GM23338 (cell line): ENCODE measurements at regions not wholly inside any gene's neighbourhood (a gene's known extent, or its start where the extent isn't known, plus 50 kb on each side); places are given as distances from the start of the nearest gene placed in this dataset.

ENCODE experiments used
- ATAC-seq: fragments of 200-7000 bp; cut with Tn5 transposase; 3 replicates; pipeline ENCODE4 v1.9.1; 2020
- DNase-seq: peaks from one replicate; pipeline ENCODE4 v3.0.0-alpha.2; 2015; ENCODE audit warnings: low spot score
- H2AFZ ChIP-seq: fragments of 200-600 bp; sonication (generic); 2 replicates; pipeline ENCODE4 v1.8.0; 2016; ENCODE audit warnings: antibody characterized with exemption, mild to moderate bottlenecking, moderate library complexity
- H3F3A ChIP-seq: fragments of 200-600 bp; sonication (generic); replicated peaks from 2 replicates; pipeline ENCODE4 v1.8.0; 2017; ENCODE audit warnings: antibody characterized with exemption, mixed run types, low read depth
- H3K27ac ChIP-seq: fragments of 200-600 bp; sonication (generic); 2 replicates; pipeline ENCODE4 v1.6.1; 2016; ENCODE audit warnings: low read depth
- H3K27me3 ChIP-seq: fragments of 200-600 bp; sonication (generic); 2 replicates; pipeline ENCODE4 v1.8.0; 2016; ENCODE audit warnings: mild to moderate bottlenecking, mixed run types, moderate library complexity; ENCODE audit not compliant: insufficient read depth
- H3K36me3 ChIP-seq: fragments of 200-600 bp; sonication (generic); 2 replicates; pipeline ENCODE4 v1.8.0; 2016; ENCODE audit warnings: mild to moderate bottlenecking; ENCODE audit not compliant: insufficient read depth
- H3K4me1 ChIP-seq: fragments of 200-600 bp; sonication (generic); 2 replicates; pipeline ENCODE4 v1.8.0; 2016; ENCODE audit warnings: mild to moderate bottlenecking, moderate library complexity; ENCODE audit not compliant: insufficient read depth
- H3K4me2 ChIP-seq: fragments of 200-600 bp; sonication (generic); 2 replicates; pipeline ENCODE4 v1.7.1; 2017; ENCODE audit warnings: mixed run types
- H3K4me3 ChIP-seq: fragments of 200-600 bp; sonication (generic); 2 replicates; pipeline ENCODE4 v1.6.1; 2016; ENCODE audit warnings: mixed run types
- H3K79me2 ChIP-seq: fragments of 200-600 bp; sonication (generic); replicated peaks from 2 replicates; pipeline ENCODE4 v1.8.0; 2017; ENCODE audit warnings: mild to moderate bottlenecking; ENCODE audit not compliant: insufficient read depth
- H3K9me2 ChIP-seq: fragments of 200-600 bp; sonication (generic); 2 replicates; pipeline ENCODE4 v1.8.0; 2017; ENCODE audit not compliant: insufficient read depth
- H4K20me1 ChIP-seq: fragments of 200-600 bp; sonication (generic); replicated peaks from 2 replicates; pipeline ENCODE4 v1.8.0; 2017; ENCODE audit warnings: mild to moderate bottlenecking; ENCODE audit not compliant: insufficient read depth
- H3K27ac Mint-ChIP-seq: 2 replicates; pipeline ENCODE4 v1.8.0; 2020; ENCODE audit warnings: inconsistent platforms, mild to moderate bottlenecking, moderate library complexity, mixed read lengths
- H3K27me3 Mint-ChIP-seq: 3 replicates; pipeline ENCODE4 v1.8.0; 2022; ENCODE audit warnings: low read depth, mild to moderate bottlenecking, moderate library complexity, mixed read lengths, inconsistent platforms; ENCODE audit not compliant: insufficient read depth, poor library complexity
- H3K36me3 Mint-ChIP-seq: 3 replicates; pipeline ENCODE4 v1.8.0; 2021; ENCODE audit warnings: low read depth, mild to moderate bottlenecking, inconsistent platforms, moderate library complexity, mixed read lengths
- H3K4me1 Mint-ChIP-seq: 3 replicates; pipeline ENCODE4 v1.8.0; 2020; ENCODE audit warnings: mild to moderate bottlenecking, inconsistent platforms, mixed read lengths
- H3K4me3 Mint-ChIP-seq: 3 replicates; pipeline ENCODE4 v1.8.0; 2021; ENCODE audit warnings: moderate library complexity, mild to moderate bottlenecking, inconsistent platforms, mixed read lengths
- H3K9me3 Mint-ChIP-seq: 3 replicates; pipeline ENCODE4 v1.8.0; 2020; ENCODE audit warnings: moderate library complexity, mild to moderate bottlenecking, inconsistent platforms, mixed read lengths
- CREB1 ChIP-seq: fragments of 250-450 bp; sonication (Bioruptor Pico); IDR thresholded peaks from 2 replicates; pipeline ENCODE4 v1.5.0; 2020; ENCODE audit warnings: low read depth, mild to moderate bottlenecking, moderate library complexity
- CTCF ChIP-seq, 2 experiments: fragments of 200-600 bp in 1 of 2; sonication (generic) in 1 of 2; conservative IDR thresholded peaks; 2 replicates each; pipeline versions ENCODE4 v1.5.1 to v1.6.1; 2016 to 2017; ENCODE audit warnings: antibody characterized with exemption in 2 of 2, low read depth in 2 of 2, mild to moderate bottlenecking in 2 of 2, moderate library complexity in 1 of 2
- EZH2 ChIP-seq: fragments of 200-600 bp; sonication (generic); IDR thresholded peaks from one replicate; pipeline ENCODE4 v1.8.0; 2017; ENCODE audit warnings: antibody characterized with exemption, mild to moderate bottlenecking, low read depth; ENCODE audit not compliant: unreplicated experiment
- EZH2phosphoT487 ChIP-seq: fragments of 200-600 bp; sonication (generic); IDR thresholded peaks from one replicate; pipeline ENCODE4 v1.8.1; 2018; ENCODE audit warnings: antibody characterized with exemption; ENCODE audit not compliant: unreplicated experiment
- JUNB ChIP-seq: IDR thresholded peaks from one replicate; pipeline ENCODE4 v1.6.1; 2016; ENCODE audit warnings: antibody characterized with exemption; ENCODE audit not compliant: unreplicated experiment
- NANOG ChIP-seq: IDR thresholded peaks from 2 replicates; pipeline ENCODE4 v1.6.1; 2016; ENCODE audit warnings: antibody characterized with exemption, borderline replicate concordance
- POLR2AphosphoS5 ChIP-seq: IDR thresholded peaks from 2 replicates; pipeline ENCODE4 v1.6.1; 2016; ENCODE audit warnings: antibody characterized with exemption, low read depth
- REST ChIP-seq: IDR thresholded peaks from one replicate; pipeline ENCODE4 v1.6.1; 2018; ENCODE audit warnings: antibody characterized with exemption; ENCODE audit not compliant: unreplicated experiment
- STAT1 ChIP-seq: IDR thresholded peaks from one replicate; pipeline ENCODE4 v1.6.1; 2016; ENCODE audit warnings: antibody characterized with exemption; ENCODE audit not compliant: unreplicated experiment
- ZNF114 ChIP-seq: fragments of 250-450 bp; sonication (Bioruptor Pico); IDR thresholded peaks from 2 replicates; pipeline ENCODE4 v1.5.0; 2020; ENCODE audit warnings: mild to moderate bottlenecking, moderate library complexity
- ZNF331 ChIP-seq: fragments of 250-450 bp; sonication (Bioruptor Pico); IDR thresholded peaks from 2 replicates; pipeline ENCODE4 v1.5.0; 2020; ENCODE audit warnings: low read depth, mild to moderate bottlenecking, moderate library complexity
- TF ChIP-seq, protein P1 (sequence below): IDR thresholded peaks from 2 replicates; pipeline ENCODE4 v1.6.1; 2016; ENCODE audit warnings: antibody characterized with exemption
- TF ChIP-seq, protein P2 (sequence below): fragments of 250-450 bp; sonication (Bioruptor Pico); IDR thresholded peaks from 2 replicates; pipeline ENCODE4 v1.5.0; 2020; ENCODE audit warnings: mild to moderate bottlenecking, moderate library complexity

- no peak overlapping the region for H3K4me2 ChIP-seq
- H3K27me3 ChIP-seq: no peaks in the 10 kb centered on the region
- no peak for DNase-seq
- H3K27ac ChIP-seq: no peak overlapping the region
- no peak for ATAC-seq
- Mint-ChIP-seq H3K36me3 (no peaks in the 10 kb centered on the region), H3K4me1 (peaks cover 23% of the 10 kb centered on the region), H3K27ac (no peak overlapping the region), H3K27me3 (peaks cover 24% of the 10 kb centered on the region), H3K9me3 (0 out of 3 replicates have a peak, but pooled peaks cover 5% of the 10 kb centered on the region), H3K4me3 (no peak overlapping the region)
- H4K20me1 ChIP-seq: no peaks in the 10 kb centered on the region
- H3K4me1 ChIP-seq: peaks cover 8% of the 10 kb centered on the region; the same call in 1 of the 2 replicates
- TF ChIP-seq CREB1 (CRISPR knock-in tag) (no peak), EZH2phosphoT487 (no peak), ZNF331 (CRISPR knock-in tag) (no peak), POLR2AphosphoS5 (no peak), STAT1 (no peak), EZH2 (no peak), JUNB (no peak), REST (no peak), NANOG (no peak), CTCF (conservative IDR thresholded peaks at IDR 0.05; ENCODE audit: low read depth in 2 of 2) (no peak), ZNF114 (CRISPR knock-in tag) (no peak)
- TF ChIP-seq, protein P1, sequence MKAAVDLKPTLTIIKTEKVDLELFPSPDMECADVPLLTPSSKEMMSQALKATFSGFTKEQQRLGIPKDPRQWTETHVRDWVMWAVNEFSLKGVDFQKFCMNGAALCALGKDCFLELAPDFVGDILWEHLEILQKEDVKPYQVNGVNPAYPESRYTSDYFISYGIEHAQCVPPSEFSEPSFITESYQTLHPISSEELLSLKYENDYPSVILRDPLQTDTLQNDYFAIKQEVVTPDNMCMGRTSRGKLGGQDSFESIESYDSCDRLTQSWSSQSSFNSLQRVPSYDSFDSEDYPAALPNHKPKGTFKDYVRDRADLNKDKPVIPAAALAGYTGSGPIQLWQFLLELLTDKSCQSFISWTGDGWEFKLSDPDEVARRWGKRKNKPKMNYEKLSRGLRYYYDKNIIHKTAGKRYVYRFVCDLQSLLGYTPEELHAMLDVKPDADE: no peak
- TF ChIP-seq, protein P2, sequence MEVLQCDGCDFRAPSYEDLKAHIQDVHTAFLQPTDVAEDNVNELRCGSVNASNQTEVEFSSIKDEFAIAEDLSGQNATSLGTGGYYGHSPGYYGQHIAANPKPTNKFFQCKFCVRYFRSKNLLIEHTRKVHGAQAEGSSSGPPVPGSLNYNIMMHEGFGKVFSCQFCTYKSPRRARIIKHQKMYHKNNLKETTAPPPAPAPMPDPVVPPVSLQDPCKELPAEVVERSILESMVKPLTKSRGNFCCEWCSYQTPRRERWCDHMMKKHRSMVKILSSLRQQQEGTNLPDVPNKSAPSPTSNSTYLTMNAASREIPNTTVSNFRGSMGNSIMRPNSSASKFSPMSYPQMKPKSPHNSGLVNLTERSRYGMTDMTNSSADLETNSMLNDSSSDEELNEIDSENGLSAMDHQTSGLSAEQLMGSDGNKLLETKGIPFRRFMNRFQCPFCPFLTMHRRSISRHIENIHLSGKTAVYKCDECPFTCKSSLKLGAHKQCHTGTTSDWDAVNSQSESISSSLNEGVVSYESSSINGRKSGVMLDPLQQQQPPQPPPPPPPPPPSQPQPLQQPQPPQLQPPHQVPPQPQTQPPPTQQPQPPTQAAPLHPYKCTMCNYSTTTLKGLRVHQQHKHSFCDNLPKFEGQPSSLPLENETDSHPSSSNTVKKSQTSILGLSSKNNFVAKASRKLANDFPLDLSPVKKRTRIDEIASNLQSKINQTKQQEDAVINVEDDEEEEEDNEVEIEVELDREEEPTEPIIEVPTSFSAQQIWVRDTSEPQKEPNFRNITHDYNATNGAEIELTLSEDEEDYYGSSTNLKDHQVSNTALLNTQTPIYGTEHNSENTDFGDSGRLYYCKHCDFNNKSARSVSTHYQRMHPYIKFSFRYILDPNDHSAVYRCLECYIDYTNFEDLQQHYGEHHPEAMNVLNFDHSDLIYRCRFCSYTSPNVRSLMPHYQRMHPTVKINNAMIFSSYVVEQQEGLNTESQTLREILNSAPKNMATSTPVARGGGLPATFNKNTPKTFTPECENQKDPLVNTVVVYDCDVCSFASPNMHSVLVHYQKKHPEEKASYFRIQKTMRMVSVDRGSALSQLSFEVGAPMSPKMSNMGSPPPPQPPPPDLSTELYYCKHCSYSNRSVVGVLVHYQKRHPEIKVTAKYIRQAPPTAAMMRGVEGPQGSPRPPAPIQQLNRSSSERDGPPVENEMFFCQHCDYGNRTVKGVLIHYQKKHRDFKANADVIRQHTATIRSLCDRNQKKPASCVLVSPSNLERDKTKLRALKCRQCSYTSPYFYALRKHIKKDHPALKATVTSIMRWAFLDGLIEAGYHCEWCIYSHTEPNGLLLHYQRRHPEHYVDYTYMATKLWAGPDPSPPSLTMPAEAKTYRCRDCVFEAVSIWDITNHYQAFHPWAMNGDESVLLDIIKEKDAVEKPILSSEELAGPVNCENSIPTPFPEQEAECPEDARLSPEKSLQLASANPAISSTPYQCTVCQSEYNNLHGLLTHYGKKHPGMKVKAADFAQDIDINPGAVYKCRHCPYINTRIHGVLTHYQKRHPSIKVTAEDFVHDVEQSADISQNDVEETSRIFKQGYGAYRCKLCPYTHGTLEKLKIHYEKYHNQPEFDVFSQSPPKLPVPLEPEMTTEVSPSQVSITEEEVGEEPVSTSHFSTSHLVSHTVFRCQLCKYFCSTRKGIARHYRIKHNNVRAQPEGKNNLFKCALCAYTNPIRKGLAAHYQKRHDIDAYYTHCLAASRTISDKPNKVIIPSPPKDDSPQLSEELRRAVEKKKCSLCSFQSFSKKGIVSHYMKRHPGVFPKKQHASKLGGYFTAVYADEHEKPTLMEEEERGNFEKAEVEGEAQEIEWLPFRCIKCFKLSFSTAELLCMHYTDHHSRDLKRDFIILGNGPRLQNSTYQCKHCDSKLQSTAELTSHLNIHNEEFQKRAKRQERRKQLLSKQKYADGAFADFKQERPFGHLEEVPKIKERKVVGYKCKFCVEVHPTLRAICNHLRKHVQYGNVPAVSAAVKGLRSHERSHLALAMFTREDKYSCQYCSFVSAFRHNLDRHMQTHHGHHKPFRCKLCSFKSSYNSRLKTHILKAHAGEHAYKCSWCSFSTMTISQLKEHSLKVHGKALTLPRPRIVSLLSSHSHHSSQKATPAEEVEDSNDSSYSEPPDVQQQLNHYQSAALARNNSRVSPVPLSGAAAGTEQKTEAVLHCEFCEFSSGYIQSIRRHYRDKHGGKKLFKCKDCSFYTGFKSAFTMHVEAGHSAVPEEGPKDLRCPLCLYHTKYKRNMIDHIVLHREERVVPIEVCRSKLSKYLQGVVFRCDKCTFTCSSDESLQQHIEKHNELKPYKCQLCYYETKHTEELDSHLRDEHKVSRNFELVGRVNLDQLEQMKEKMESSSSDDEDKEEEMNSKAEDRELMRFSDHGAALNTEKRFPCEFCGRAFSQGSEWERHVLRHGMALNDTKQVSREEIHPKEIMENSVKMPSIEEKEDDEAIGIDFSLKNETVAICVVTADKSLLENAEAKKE (CRISPR knock-in tag): no peak
- no peaks in the 10 kb centered on the region for H3K79me2 ChIP-seq
- no peak overlapping the region for H3K4me3 ChIP-seq
- H3K36me3 ChIP-seq: no peaks in the 10 kb centered on the region
- H3K9me2 ChIP-seq: no peaks in the 10 kb centered on the region
- H3F3A ChIP-seq: no peaks in the 10 kb centered on the region
- no peak overlapping the region for H2AFZ ChIP-seq
Measured at GRCh38 chr6:37557645-37558114, 58.0 kb upstream of the CCDC167 start.
